ENCODE measurements at regions not wholly inside any gene's neighbourhood (a gene's known extent, or its start where the extent isn't known, plus 50 kb on each side); places are given as distances from the start of the nearest gene placed in this dataset.

DNA sequence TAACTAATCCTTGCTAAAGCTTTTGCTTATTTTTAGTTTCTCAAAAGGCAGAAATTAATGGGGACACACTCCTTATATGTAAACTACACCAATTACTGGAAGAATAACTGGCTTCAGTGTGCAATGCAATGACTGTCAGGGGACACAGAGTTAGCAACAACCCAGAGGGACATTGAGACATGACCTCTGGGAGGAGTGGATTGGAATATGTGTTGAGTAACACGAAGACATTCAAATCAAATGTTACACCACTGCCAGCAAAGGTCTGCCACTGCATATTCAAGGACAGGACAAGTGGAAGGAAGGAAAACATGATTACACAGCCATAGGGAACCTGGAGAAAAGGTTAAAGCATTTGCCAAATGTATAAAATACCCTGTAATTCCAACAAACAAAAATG is 240.1 kb upstream of the FSTL5 start:
- no peaks in the 10 kb centered on the region for H3K36me3 ChIP-seq (ENCODE audit: control insufficient read depth in 2 of 4, insufficient read depth in 4 of 4, low read length in 3 of 4)
- H2BK20ac ChIP-seq (ENCODE audit: low read length): no peak overlapping the region
- CTCF ChIA-PET (ENCODE audit: partially characterized antibody): interaction anchor here (0.6 kb wide), 1 partner anchor 91 kb away, joined by 3 read pairs; no protein-coding TSS in a partner anchor
- H4K20me1 ChIP-seq (replicated peaks in 1 of 2; ENCODE audit: control insufficient read depth in 1 of 2, insufficient read depth in 2 of 2, low read length in 2 of 2): no peaks in the 10 kb centered on the region
- no peak overlapping the region for H3K23ac ChIP-seq (ENCODE audit: insufficient read length)
- H3K27me3 ChIP-seq (replicated peaks in 1 of 4; ENCODE audit: control insufficient read depth in 3 of 4, extremely low read depth in 1 of 4, insufficient read depth in 3 of 4, low read length in 3 of 4): no peaks in the 10 kb centered on the region
- no peaks in the 10 kb centered on the region for H3K4me1 ChIP-seq (replicated peaks in 1 of 4; ENCODE audit: control insufficient read depth in 3 of 4, insufficient read depth in 4 of 4, low read length in 3 of 4)
- no peak overlapping the region for H3K14ac ChIP-seq (ENCODE audit: insufficient read length)
- POLR2A ChIA-PET (ENCODE audit: partially characterized antibody): no interaction called here
- H3K9me3 ChIP-seq (ENCODE audit: insufficient read depth in 2 of 2, low read depth in 1 of 2, low read length in 1 of 2): no peaks in the 10 kb centered on the region
- H3K4me3 ChIP-seq (ENCODE audit: extremely low read depth in 1 of 4, insufficient read depth in 2 of 4, low read depth in 3 of 4, low read length in 4 of 4): no peak overlapping the region
- DNase-seq (ENCODE audit: low read depth in 1 of 2, low spot score in 2 of 2) (no peak), FAIRE-seq (no peak)
- no peak overlapping the region for H3K27ac ChIP-seq (ENCODE audit: low read depth, low read length)
- no peaks in the 10 kb centered on the region for H3K23me2 ChIP-seq (ENCODE audit: low read depth, low read length)
- H3K4me2 ChIP-seq (ENCODE audit: insufficient read depth in 1 of 2, low read depth in 2 of 2, low read length in 2 of 2): no peak overlapping the region
- WGBS, 2 experiments (ENCODE audit: extremely low coverage in 1 of 2, insufficient coverage in 1 of 2, insufficient read length in 1 of 2, insufficient replicate concordance in 2 of 2, low coverage in 1 of 2, low lambda C conversion rate in 2 of 2, missing lambda C conversion rate in 1 of 2): 86% methylated on average over 1 of the region's 1 CpG; no CpG with 5 or more reads in 1 of the 2 experiments
- H3K79me2 ChIP-seq (ENCODE audit: control insufficient read depth in 1 of 2, insufficient read depth in 2 of 2, low read length in 2 of 2): no peaks in the 10 kb centered on the region
- no peak overlapping the region for H4K91ac ChIP-seq (replicated peaks; ENCODE audit: insufficient read length, low read length)
- no peak overlapping the region for H2BK12ac ChIP-seq (ENCODE audit: low read depth, low read length)
- no peak overlapping the region for H3K18ac ChIP-seq (ENCODE audit: extremely low read depth, low read length)
- no peak overlapping the region for H2AFZ ChIP-seq (ENCODE audit: low read length)
- H2BK15ac ChIP-seq (ENCODE audit: low read length): no peak overlapping the region
- H2AK5ac ChIP-seq (ENCODE audit: low read depth, low read length): no peak overlapping the region
- no peak overlapping the region for H2BK120ac ChIP-seq (replicated peaks; ENCODE audit: low read depth, low read length)
- H2BK5ac ChIP-seq (ENCODE audit: low read depth, low read length): no peak overlapping the region
- H4K8ac ChIP-seq (ENCODE audit: extremely low read depth, insufficient read depth, low read length): no peak overlapping the region
- H3K9ac ChIP-seq (replicated peaks in 1 of 4; ENCODE audit: extremely low read depth in 1 of 4, low read depth in 3 of 4, low read length in 3 of 4): no peak overlapping the region
- H3K4ac ChIP-seq (replicated peaks; ENCODE audit: insufficient read length, low read depth, low read length): no peak overlapping the region
- H4K5ac ChIP-seq (ENCODE audit: insufficient read length, low read depth, low read length): no peak overlapping the region
- H3K56ac ChIP-seq (replicated peaks; ENCODE audit: insufficient read length, low read depth, low read length): no peak overlapping the region
- no peaks in the 10 kb centered on the region for H3K79me1 ChIP-seq (ENCODE audit: low read depth, low read length)
- no peak for TF ChIP-seq EZH2 (IDR thresholded peaks at IDR 0.05; ENCODE audit: low read depth, low read length, severe bottlenecking)
- TF ChIP-seq RBBP5 (IDR thresholded peaks at IDR 0.05; ENCODE audit: borderline replicate concordance, low read depth, low read length): no peak
- TF ChIP-seq HDAC2 (IDR thresholded peaks at IDR 0.05; ENCODE audit: borderline replicate concordance in 1 of 2, low read depth in 2 of 2, low read length in 2 of 2): no peak
- no peak for TF ChIP-seq KDM4A (IDR thresholded peaks at IDR 0.05; ENCODE audit: low read depth, low read length, severe bottlenecking)
- TF ChIP-seq YY1 (IDR thresholded peaks at IDR 0.05; ENCODE audit: low read depth, low read length): no peak
- TF ChIP-seq TAF1 (IDR thresholded peaks at IDR 0.05; ENCODE audit: low read depth, low read length): no peak
- TF ChIP-seq JUND (IDR thresholded peaks at IDR 0.05; ENCODE audit: low read length): no peak
- TF ChIP-seq POLR2A (IDR thresholded peaks at IDR 0.05; ENCODE audit: control extremely low read depth in 1 of 2, low read depth in 2 of 2, low read length in 2 of 2): no peak
- TF ChIP-seq KDM1A (IDR thresholded peaks at IDR 0.05; ENCODE audit: borderline replicate concordance, low read length): no peak
- TF ChIP-seq MAFK (IDR thresholded peaks at IDR 0.05; ENCODE audit: low read depth, low read length): no peak
- TF ChIP-seq, protein P1, sequence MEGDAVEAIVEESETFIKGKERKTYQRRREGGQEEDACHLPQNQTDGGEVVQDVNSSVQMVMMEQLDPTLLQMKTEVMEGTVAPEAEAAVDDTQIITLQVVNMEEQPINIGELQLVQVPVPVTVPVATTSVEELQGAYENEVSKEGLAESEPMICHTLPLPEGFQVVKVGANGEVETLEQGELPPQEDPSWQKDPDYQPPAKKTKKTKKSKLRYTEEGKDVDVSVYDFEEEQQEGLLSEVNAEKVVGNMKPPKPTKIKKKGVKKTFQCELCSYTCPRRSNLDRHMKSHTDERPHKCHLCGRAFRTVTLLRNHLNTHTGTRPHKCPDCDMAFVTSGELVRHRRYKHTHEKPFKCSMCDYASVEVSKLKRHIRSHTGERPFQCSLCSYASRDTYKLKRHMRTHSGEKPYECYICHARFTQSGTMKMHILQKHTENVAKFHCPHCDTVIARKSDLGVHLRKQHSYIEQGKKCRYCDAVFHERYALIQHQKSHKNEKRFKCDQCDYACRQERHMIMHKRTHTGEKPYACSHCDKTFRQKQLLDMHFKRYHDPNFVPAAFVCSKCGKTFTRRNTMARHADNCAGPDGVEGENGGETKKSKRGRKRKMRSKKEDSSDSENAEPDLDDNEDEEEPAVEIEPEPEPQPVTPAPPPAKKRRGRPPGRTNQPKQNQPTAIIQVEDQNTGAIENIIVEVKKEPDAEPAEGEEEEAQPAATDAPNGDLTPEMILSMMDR (IDR thresholded peaks at IDR 0.05; ENCODE audit: control extremely low read depth in 1 of 3, insufficient read depth in 1 of 3, low read depth in 1 of 3, low read length in 3 of 3): no peak
- TF ChIP-seq TBP (IDR thresholded peaks at IDR 0.05; ENCODE audit: low read depth, low read length): no peak

Data from H1 (cell line).